HEK293 (cell line): ENCODE measurements at regions not wholly inside any gene's neighbourhood (a gene's known extent, or its start where the extent isn't known, plus 50 kb on each side); places are given as distances from the start of the nearest gene placed in this dataset.

Source experiments
- CTCF ChIA-PET: fragments of 350-600 bp; formaldehyde crosslinking; extraction: SDS; loops from one replicate; lab custom pipeline; 2021; ENCODE audit warnings: antibody characterized with exemption; lab: Yijun Ruan, JAX
- POLR2A ChIA-PET: fragments of 300-600 bp; formaldehyde crosslinking; extraction: SDS; loops from one replicate; lab custom pipeline; 2020; ENCODE audit warnings: antibody characterized with exemption, inconsistent platforms; lab: Yijun Ruan, JAX
- H3K27ac ChIP-seq: fragments of 200-500 bp; sonication (Bioruptor generic); 2 replicates; pipeline ENCODE4 v1.5.1; 2014; ENCODE audit warnings: low read depth, low read length, control low read depth, inconsistent platforms; ENCODE audit errors: extremely low read depth
- H3K36me3 ChIP-seq, 2 experiments: fragments of 200-500 bp in 1 of 2; sonication (Bioruptor generic) in 1 of 2; 1 replicate in 1 of 2; 2 replicates in 1 of 2; pipeline ENCODE4 v1.5.1; 2014 to 2017; ENCODE audit warnings: inconsistent platforms in 2 of 2, low read length in 2 of 2; ENCODE audit not compliant: control insufficient read depth in 2 of 2, insufficient read depth in 1 of 2
- H3K4me1 ChIP-seq: fragments of 200-500 bp; sonication (Bioruptor generic); 2 replicates; pipeline ENCODE4 v1.5.1; 2014; ENCODE audit warnings: mild to moderate bottlenecking, low read length, inconsistent platforms; ENCODE audit not compliant: control insufficient read depth, insufficient read depth
- H3K4me3 ChIP-seq: 2 replicates; pipeline ENCODE4 v1.5.1; 2011; ENCODE audit warnings: low read depth, mild to moderate bottlenecking, control low read depth, low read length, moderate library complexity
- H3K9me3 ChIP-seq: fragments of 200-500 bp; sonication (Bioruptor generic); 2 replicates; pipeline ENCODE4 v1.5.1; 2014; ENCODE audit warnings: low read depth, low read length, inconsistent platforms; ENCODE audit not compliant: control insufficient read depth, insufficient read depth
- HOXC10 ChIP-seq: sonication (generic); formaldehyde crosslinking; IDR thresholded peaks from 2 replicates; pipeline ENCODE4 v1.8.1; 2023; ENCODE audit warnings: mild to moderate bottlenecking, missing genetic modification reagents
- RBAK ChIP-seq: fragments of 450-650 bp; formaldehyde crosslinking; IDR thresholded peaks from 2 replicates; pipeline ENCODE4 v1.5.1; 2016; ENCODE audit warnings: missing biosample characterization, missing genetic modification characterization
- SP3 ChIP-seq: fragments of 450-650 bp; formaldehyde crosslinking; IDR thresholded peaks from 2 replicates; pipeline ENCODE4 v1.5.1; 2016; ENCODE audit warnings: missing biosample characterization, missing genetic modification characterization
- WT1 ChIP-seq: fragments of 450-650 bp; formaldehyde crosslinking; IDR thresholded peaks from 2 replicates; pipeline ENCODE4 v1.5.1; 2016; ENCODE audit warnings: missing biosample characterization, missing genetic modification characterization
- YY2 ChIP-seq: fragments of 450-650 bp; formaldehyde crosslinking; IDR thresholded peaks from 2 replicates; pipeline ENCODE4 v1.5.1; 2016; ENCODE audit warnings: missing biosample characterization, missing genetic modification characterization
- ZBTB21 ChIP-seq: fragments of 450-650 bp; formaldehyde crosslinking; IDR thresholded peaks from 2 replicates; pipeline ENCODE4 v1.5.1; 2017; ENCODE audit warnings: missing biosample characterization, missing genetic modification characterization
- ZIC2 ChIP-seq: fragments of 450-650 bp; formaldehyde crosslinking; IDR thresholded peaks from 2 replicates; pipeline ENCODE4 v1.5.1; 2016; ENCODE audit warnings: missing biosample characterization, missing genetic modification characterization
- ZNF121 ChIP-seq: fragments of 450-650 bp; formaldehyde crosslinking; IDR thresholded peaks from 2 replicates; pipeline ENCODE4 v1.5.1; 2016; ENCODE audit warnings: missing biosample characterization, missing genetic modification characterization
- ZNF169 ChIP-seq: fragments of 450-650 bp; formaldehyde crosslinking; IDR thresholded peaks from 2 replicates; pipeline ENCODE4 v1.5.1; 2016; ENCODE audit warnings: missing biosample characterization, missing genetic modification characterization
- ZNF174 ChIP-seq: fragments of 450-650 bp; formaldehyde crosslinking; IDR thresholded peaks from 2 replicates; pipeline ENCODE4 v1.5.0; 2017; ENCODE audit warnings: missing biosample characterization, mild to moderate bottlenecking, missing genetic modification characterization
- ZNF184 ChIP-seq: fragments of 450-650 bp; IDR thresholded peaks from 2 replicates; pipeline ENCODE4 v1.5.1; 2018; ENCODE audit warnings: missing biosample characterization, mild to moderate bottlenecking, missing genetic modification characterization
- ZNF211 ChIP-seq: fragments of 450-650 bp; formaldehyde crosslinking; IDR thresholded peaks from 2 replicates; pipeline ENCODE4 v1.5.1; 2016; ENCODE audit warnings: low read depth, missing biosample characterization, missing genetic modification characterization
- ZNF292 ChIP-seq: fragments of 450-650 bp; formaldehyde crosslinking; IDR thresholded peaks from 2 replicates; pipeline ENCODE4 v1.5.1; 2016; ENCODE audit warnings: low read depth, missing biosample characterization, missing genetic modification characterization, borderline replicate concordance
- ZNF302 ChIP-seq: fragments of 450-650 bp; formaldehyde crosslinking; IDR thresholded peaks from 2 replicates; pipeline ENCODE4 v1.5.1; 2016; ENCODE audit warnings: missing biosample characterization, missing genetic modification characterization, low read depth
- ZNF311 ChIP-seq: fragments of 450-650 bp; formaldehyde crosslinking; IDR thresholded peaks from 2 replicates; pipeline ENCODE4 v1.5.1; 2017; ENCODE audit warnings: missing biosample characterization, missing genetic modification characterization, borderline replicate concordance
- ZNF37A ChIP-seq: fragments of 450-650 bp; IDR thresholded peaks from 2 replicates; pipeline ENCODE4 v1.5.1; 2018; ENCODE audit warnings: missing biosample characterization, missing genetic modification characterization
- ZNF555 ChIP-seq: fragments of 450-650 bp; formaldehyde crosslinking; conservative IDR thresholded peaks from 2 replicates; pipeline ENCODE4 v1.5.1; 2017; ENCODE audit warnings: missing biosample characterization, mild to moderate bottlenecking, missing genetic modification characterization, inconsistent platforms
- ZNF626 ChIP-seq: fragments of 450-650 bp; sonication (Bioruptor Pico); formaldehyde crosslinking; IDR thresholded peaks from 2 replicates; pipeline ENCODE4 v1.5.1; 2018; ENCODE audit warnings: missing biosample characterization, missing genetic modification characterization, inconsistent platforms
- ZNF670 ChIP-seq: fragments of 450-650 bp; formaldehyde crosslinking; IDR thresholded peaks from 2 replicates; pipeline ENCODE4 v1.5.1; 2016; ENCODE audit warnings: missing biosample characterization, missing genetic modification characterization, low read depth
- ZNF785 ChIP-seq: fragments of 450-650 bp; formaldehyde crosslinking; IDR thresholded peaks from 2 replicates; pipeline ENCODE4 v1.5.1; 2016; ENCODE audit warnings: missing biosample characterization, missing genetic modification characterization
- TF ChIP-seq, protein P1 (sequence below): fragments of 450-650 bp; formaldehyde crosslinking; conservative IDR thresholded peaks from 2 replicates; pipeline ENCODE4 v1.5.1; 2016; ENCODE audit warnings: low read depth, missing biosample characterization, missing genetic modification characterization
- TF ChIP-seq, protein P2 (sequence below): fragments of 450-650 bp; formaldehyde crosslinking; IDR thresholded peaks from 2 replicates; pipeline ENCODE4 v1.5.1; 2017; ENCODE audit warnings: missing biosample characterization, missing genetic modification characterization
- TF ChIP-seq, protein P3 (sequence below): fragments of 450-650 bp; formaldehyde crosslinking; IDR thresholded peaks from 2 replicates; pipeline ENCODE4 v1.5.1; 2016; ENCODE audit warnings: missing biosample characterization, missing genetic modification characterization
- TF ChIP-seq, protein P4 (sequence below): fragments of 450-650 bp; formaldehyde crosslinking; IDR thresholded peaks from 2 replicates; pipeline ENCODE4 v1.5.1; 2016; ENCODE audit warnings: missing biosample characterization, missing genetic modification characterization

DNA sequence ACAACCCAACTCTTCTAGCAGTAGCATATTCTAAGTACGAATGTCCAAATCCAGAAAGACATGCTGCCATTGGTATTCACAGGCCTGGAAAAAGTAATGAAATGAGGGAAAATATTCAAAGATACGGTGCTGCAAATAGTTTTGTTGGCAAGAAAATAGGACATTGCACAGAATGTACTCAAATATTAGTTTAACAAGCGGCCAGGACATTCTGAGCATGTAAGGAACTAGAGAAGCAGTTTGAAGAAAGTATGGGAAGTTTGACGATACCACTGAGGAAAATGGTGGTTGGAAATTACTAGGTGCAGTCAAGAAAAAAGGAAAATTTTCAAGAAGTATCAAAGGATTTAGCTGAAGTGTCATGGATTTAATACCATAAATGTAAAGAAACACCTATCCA, 468.0 kb upstream of the GRIN3A start (continued):
- TF ChIP-seq, protein P1, sequence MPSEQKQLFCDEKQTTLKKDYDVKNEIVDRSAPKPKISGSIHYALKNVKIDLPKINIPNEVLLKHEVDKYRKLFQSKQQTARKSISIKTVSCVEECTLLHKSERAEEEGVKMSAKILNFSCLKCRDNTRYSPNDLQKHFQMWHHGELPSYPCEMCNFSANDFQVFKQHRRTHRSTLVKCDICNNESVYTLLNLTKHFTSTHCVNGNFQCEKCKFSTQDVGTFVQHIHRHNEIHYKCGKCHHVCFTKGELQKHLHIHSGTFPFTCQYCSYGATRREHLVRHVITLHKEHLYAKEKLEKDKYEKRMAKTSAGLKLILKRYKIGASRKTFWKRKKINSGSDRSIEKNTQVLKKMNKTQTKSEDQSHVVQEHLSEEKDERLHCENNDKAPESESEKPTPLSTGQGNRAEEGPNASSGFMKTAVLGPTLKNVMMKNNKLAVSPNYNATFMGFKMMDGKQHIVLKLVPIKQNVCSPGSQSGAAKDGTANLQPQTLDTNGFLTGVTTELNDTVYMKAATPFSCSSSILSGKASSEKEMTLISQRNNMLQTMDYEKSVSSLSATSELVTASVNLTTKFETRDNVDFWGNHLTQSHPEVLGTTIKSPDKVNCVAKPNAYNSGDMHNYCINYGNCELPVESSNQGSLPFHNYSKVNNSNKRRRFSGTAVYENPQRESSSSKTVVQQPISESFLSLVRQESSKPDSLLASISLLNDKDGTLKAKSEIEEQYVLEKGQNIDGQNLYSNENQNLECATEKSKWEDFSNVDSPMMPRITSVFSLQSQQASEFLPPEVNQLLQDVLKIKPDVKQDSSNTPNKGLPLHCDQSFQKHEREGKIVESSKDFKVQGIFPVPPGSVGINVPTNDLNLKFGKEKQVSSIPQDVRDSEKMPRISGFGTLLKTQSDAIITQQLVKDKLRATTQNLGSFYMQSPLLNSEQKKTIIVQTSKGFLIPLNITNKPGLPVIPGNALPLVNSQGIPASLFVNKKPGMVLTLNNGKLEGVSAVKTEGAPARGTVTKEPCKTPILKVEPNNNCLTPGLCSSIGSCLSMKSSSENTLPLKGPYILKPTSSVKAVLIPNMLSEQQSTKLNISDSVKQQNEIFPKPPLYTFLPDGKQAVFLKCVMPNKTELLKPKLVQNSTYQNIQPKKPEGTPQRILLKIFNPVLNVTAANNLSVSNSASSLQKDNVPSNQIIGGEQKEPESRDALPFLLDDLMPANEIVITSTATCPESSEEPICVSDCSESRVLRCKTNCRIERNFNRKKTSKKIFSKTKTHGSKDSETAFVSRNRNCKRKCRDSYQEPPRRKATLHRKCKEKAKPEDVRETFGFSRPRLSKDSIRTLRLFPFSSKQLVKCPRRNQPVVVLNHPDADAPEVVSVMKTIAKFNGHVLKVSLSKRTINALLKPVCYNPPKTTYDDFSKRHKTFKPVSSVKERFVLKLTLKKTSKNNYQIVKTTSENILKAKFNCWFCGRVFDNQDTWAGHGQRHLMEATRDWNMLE (tag by site-specific recombination) = no peak
- TF ChIP-seq WT1 (tag by site-specific recombination) (no peak), ZNF670 (tag by site-specific recombination) (no peak), ZNF37A (tag by site-specific recombination) (no peak)
- TF ChIP-seq, protein P2, sequence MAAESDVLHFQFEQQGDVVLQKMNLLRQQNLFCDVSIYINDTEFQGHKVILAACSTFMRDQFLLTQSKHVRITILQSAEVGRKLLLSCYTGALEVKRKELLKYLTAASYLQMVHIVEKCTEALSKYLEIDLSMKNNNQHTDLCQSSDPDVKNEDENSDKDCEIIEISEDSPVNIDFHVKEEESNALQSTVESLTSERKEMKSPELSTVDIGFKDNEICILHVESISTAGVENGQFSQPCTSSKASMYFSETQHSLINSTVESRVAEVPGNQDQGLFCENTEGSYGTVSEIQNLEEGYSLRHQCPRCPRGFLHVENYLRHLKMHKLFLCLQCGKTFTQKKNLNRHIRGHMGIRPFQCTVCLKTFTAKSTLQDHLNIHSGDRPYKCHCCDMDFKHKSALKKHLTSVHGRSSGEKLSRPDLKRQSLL (tag by site-specific recombination) = no peak
- TF ChIP-seq, all 188 proteins: peak for 0

DNA sequence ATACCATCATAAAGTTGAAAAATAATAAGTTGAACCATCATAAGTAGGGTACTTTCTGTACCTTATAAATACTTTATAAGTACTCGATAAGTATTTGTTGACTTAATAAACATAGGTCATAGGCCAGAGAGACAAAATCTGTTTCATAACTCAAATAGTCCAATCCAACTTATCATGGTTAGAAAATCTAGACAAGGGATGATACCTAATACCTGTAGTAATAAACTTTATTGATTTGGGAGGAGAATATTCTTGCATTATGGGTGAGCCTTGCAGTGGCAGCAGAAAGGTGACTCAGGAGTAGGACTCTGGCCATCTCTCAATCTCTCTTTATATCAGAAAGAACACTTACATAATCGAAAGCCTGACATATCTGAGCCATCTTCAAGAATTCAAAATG, 466.8 kb upstream of the GRIN3A start:
- no peaks in the 10 kb centered on the region for H3K36me3 ChIP-seq
- TF ChIP-seq ZNF555 (tag by site-specific recombination) (no peak), ZNF311 (tag by site-specific recombination) (no peak), ZBTB21 (no peak), ZNF292 (tag by site-specific recombination) (no peak), ZNF174 (tag by site-specific recombination) (no peak), ZNF785 (tag by site-specific recombination) (no peak), ZIC2 (tag by site-specific recombination) (no peak), RBAK (tag by site-specific recombination) (no peak), ZNF169 (no peak), HOXC10 (CRISPR knock-in tag) (no peak), ZNF302 (no peak), SP3 (tag by site-specific recombination) (no peak), ZNF121 (tag by site-specific recombination) (no peak), ZNF184 (tag by site-specific recombination) (no peak), ZNF211 (tag by site-specific recombination) (no peak), YY2 (tag by site-specific recombination) (no peak), ZNF626 (tag by site-specific recombination) (no peak)
- TF ChIP-seq, protein P3, sequence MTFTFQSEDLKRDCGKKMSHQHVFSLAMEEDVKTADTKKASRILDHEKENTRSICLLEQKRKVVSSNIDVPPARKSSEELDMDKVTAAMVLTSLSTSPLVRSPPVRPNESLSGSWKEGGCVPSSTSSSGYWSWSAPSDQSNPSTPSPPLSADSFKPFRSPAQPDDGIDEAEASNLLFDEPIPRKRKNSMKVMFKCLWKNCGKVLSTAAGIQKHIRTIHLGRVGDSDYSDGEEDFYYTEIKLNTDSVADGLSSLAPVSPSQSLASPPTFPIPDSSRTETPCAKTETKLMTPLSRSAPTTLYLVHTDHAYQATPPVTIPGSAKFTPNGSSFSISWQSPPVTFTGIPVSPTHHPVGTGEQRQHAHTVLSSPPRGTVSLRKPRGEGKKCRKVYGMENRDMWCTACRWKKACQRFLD = no peak
- TF ChIP-seq, protein P2 (tag by site-specific recombination) = no peak
- TF ChIP-seq, protein P4, sequence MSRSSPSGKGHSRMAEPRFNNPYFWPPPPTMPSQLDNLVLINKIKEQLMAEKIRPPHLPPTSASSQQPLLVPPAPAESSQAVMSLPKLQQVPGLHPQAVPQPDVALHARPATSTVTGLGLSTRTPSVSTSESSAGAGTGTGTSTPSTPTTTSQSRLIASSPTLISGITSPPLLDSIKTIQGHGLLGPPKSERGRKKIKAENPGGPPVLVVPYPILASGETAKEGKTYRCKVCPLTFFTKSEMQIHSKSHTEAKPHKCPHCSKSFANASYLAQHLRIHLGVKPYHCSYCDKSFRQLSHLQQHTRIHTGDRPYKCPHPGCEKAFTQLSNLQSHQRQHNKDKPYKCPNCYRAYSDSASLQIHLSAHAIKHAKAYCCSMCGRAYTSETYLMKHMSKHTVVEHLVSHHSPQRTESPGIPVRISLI (tag by site-specific recombination) = no peak
- POLR2A ChIA-PET = no interaction called here
- CTCF ChIA-PET = no interaction called here
- H3K27ac ChIP-seq = no peak overlapping the region
- no peaks in the 10 kb centered on the region for H3K9me3 ChIP-seq
- no peaks in the 10 kb centered on the region for H3K4me1 ChIP-seq
- no peak overlapping the region for H3K4me3 ChIP-seq
